LNCAP (cell line): ENCODE measurements at regions not wholly inside any gene's neighbourhood (a gene's known extent, or its start where the extent isn't known, plus 50 kb on each side); places are given as distances from the start of the nearest gene placed in this dataset.

Source experiments
- CTCF ChIP-seq: fragments of 450-650 bp; IDR thresholded peaks from 2 replicates; pipeline ENCODE4 v1.5.1; 2017; ENCODE audit warnings: mild to moderate bottlenecking

- no peak for TF ChIP-seq CTCF
Measured at GRCh38 chr9:14480526-14480925, 166.6 kb upstream of the NFIB start.

DNA sequence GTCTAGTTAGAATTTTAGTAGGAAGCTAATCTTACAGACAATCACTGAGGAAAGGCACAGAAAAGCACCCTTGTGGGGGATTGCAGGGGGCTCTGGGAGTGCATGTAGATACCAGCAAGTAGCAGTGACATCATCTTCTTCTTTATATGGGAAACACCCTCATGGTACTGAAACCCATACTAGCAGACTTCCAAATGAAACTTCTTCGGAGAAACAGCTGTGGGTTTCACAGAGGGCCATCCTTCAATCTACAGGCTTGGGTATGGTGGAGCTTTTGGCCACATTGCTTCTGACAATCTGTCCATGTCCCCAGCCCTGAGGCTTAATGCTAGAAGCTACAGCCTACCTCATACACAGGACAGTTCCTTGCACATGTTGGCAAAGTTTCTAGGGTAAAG, 165.2 kb upstream of the NFIB start:
- no peak for TF ChIP-seq CTCF

DNA sequence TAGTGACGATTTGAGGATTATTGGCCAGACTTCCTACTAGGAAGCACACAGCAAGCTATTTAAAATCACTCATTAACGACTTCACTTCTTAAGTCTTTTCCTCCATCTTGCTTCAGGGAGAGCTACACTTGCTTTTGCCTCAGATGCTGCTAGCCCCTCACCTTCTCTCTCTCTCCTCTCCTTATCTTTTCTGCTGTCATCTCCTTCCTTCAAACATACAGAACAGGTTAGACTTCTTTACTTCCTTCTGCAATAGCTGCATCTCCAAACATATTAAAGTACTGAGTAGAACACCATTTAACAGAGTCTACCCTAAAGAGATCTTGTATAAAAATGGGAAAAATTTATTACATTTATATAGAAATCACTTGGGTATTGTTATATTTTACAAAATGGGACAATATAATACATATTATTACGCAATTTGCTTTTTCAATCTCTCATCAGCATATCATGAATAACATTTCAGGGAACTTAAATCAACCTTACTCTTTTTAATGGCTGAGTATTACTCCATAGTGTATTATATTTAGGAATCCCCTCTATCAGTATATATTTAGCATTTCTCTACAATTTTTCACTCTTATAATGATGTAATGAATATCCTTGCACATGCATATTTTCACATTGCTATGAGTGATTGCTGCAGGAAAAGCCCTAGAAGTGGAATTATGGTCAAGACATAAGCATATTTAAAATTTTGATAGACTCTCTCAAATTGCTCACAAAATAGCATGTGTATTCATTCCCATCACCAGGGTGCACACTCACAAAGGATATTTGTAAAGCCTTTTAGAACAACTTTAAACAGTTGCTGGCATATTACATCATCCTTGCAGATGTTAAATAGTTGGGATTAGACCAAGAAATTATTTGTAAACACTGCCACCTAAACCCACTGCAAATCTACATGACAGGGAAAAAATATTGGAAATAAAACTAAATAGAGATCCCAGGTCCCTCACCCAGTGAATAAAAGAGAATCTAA, 164.5 kb upstream of the NFIB start:
- TF ChIP-seq CTCF = no peak

GRCh38 chr9:14471041-14471440, 157.1 kb upstream of the NFIB start:
- no peak for TF ChIP-seq CTCF

GRCh38 chr9:14467675-14468374, 153.9 kb upstream of the NFIB start:
- no peak for TF ChIP-seq CTCF

DNA sequence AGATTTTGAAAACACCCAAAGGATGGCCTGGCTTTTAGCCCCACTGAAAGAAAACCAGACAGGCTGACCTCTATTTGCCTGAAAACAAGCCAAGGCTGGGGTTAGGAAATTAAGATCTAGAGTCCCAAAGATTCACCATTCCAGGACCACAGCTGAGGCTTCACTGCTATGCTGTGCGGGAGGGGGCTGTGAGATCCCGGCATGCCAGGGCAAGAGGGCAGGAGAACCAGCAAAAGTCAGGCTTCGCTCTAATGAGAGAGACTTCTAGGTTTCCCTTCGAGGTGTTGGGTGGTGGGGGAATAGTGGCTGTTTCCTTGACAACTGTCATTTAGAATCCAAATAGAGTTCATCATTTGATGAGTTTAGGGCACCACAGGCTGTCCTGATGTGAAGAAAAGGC, 152.9 kb upstream of the NFIB start:
- TF ChIP-seq CTCF = no peak

DNA sequence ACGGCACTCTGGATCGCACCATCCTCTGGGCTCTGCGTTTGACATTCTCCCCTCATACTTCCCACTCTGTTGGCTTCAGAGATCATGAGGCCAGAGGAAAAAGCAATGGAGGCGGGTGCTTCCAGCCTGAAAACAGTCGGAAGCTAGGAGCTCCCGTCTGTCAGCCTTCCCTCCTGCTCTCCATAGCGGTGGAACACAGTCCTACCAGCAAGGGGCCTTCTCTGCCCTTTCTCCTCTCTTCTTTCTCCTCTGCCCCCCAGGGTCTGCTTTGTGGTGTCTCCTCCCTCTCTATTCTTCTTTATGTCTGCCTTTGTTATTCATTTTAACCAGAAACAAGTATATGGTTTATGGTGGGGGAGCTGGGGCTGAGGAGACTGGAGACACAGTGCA, 152.5 kb upstream of the NFIB start:
- TF ChIP-seq CTCF = no peak
